ENCODE measurements at regions not wholly inside any gene's neighbourhood (a gene's known extent, or its start where the extent isn't known, plus 50 kb on each side); places are given as distances from the start of the nearest gene placed in this dataset.

- no peak for TF ChIP-seq CTCF (IDR thresholded peaks at IDR 0.05; ENCODE audit: unreplicated experiment)
- no peak for DNase-seq (ENCODE audit: low spot score in 2 of 2, unreplicated experiment in 2 of 2)
- peaks cover 4% of the 10 kb centered on the region for H3K9me3 Mint-ChIP-seq
- peaks cover 2% of the 10 kb centered on the region for H3K36me3 Mint-ChIP-seq
- H3K4me1 Mint-ChIP-seq: peaks cover 4% of the 10 kb centered on the region
- H3K27me3 Mint-ChIP-seq (ENCODE audit: low read depth): no peaks in the 10 kb centered on the region
- no peak overlapping the region for H3K4me3 Mint-ChIP-seq
- no peak overlapping the region for H3K27ac Mint-ChIP-seq
Measured at GRCh38 chr5:14968796-14969195, 97.2 kb upstream of the ANKH start.

GRCh38 chr5:14967166-14967565, 95.6 kb upstream of the ANKH start:
- no peak for DNase-seq (ENCODE audit: low spot score in 2 of 2, unreplicated experiment in 2 of 2)
- no peaks in the 10 kb centered on the region for H3K9me3 Mint-ChIP-seq
- peaks cover 4% of the 10 kb centered on the region for H3K4me1 Mint-ChIP-seq
- peaks cover 2% of the 10 kb centered on the region for H3K36me3 Mint-ChIP-seq
- H3K27me3 Mint-ChIP-seq (ENCODE audit: low read depth): no peaks in the 10 kb centered on the region
- no peak overlapping the region for H3K4me3 Mint-ChIP-seq
- no peak overlapping the region for H3K27ac Mint-ChIP-seq
- TF ChIP-seq CTCF (IDR thresholded peaks at IDR 0.05; ENCODE audit: unreplicated experiment): no peak

DNA sequence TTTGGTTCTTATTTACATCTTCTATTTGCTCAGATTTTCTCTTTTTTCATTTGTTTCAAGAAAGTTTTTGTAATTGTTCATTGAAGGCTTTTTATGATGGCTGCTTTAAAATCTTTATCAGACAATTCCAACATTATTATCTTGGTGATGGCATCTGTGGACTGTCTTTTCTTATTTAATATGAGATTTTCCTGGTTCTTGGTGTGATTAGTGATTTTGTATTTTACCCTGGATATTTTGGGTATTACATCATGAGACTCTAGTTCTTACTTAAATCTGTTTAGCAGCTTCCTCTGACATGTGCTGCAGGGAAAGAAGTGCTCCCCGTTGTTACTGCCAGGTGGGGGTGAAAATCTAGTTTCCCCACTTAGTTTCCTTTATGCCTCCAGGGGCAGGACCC, 94.2 kb upstream of the ANKH start:
- Mint-ChIP-seq H3K27me3 (ENCODE audit: low read depth) (no peaks in the 10 kb centered on the region), H3K9me3 (no peaks in the 10 kb centered on the region), H3K27ac (no peak overlapping the region), H3K4me1 (peaks cover 4% of the 10 kb centered on the region), H3K36me3 (peaks cover 2% of the 10 kb centered on the region), H3K4me3 (no peak overlapping the region)
- no peak for DNase-seq (ENCODE audit: low spot score in 2 of 2, unreplicated experiment in 2 of 2)
- TF ChIP-seq CTCF (IDR thresholded peaks at IDR 0.05; ENCODE audit: unreplicated experiment): no peak

- no peaks in the 10 kb centered on the region for H3K9me3 Mint-ChIP-seq
- no peak overlapping the region for H3K27ac Mint-ChIP-seq
- H3K36me3 Mint-ChIP-seq: peaks cover 2% of the 10 kb centered on the region
- no peak overlapping the region for H3K4me3 Mint-ChIP-seq
- peaks cover 20% of the 10 kb centered on the region for H3K4me1 Mint-ChIP-seq
- no peak for TF ChIP-seq CTCF (IDR thresholded peaks at IDR 0.05; ENCODE audit: unreplicated experiment)
- H3K27me3 Mint-ChIP-seq (ENCODE audit: low read depth): no peaks in the 10 kb centered on the region
- no peak for DNase-seq (ENCODE audit: low spot score in 2 of 2, unreplicated experiment in 2 of 2)
Measured at GRCh38 chr5:14962604-14963003, 91.0 kb upstream of the ANKH start.

DNA sequence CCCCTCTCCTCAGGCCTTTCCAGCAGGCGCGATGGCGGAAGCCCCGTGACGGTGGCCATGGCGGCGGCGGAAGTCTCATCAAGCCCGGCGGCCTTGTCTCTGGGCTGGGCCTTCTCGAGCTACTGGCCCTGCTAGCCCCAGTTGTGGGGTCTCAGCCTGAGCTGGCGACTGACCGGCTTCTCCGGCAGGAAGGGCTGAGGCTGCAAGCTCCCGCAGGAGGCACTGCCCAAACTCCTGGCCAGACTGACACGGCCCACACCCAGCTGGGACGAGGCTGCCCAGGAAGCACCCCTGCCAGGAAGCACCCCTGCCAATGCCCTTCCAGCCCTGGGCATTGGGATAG, 88.5 kb upstream of the ANKH start:
- no peak for DNase-seq (ENCODE audit: low spot score in 2 of 2, unreplicated experiment in 2 of 2)
- no peak for TF ChIP-seq CTCF (IDR thresholded peaks at IDR 0.05; ENCODE audit: unreplicated experiment)
- Mint-ChIP-seq H3K4me1 (peaks cover 35% of the 10 kb centered on the region), H3K9me3 (no peaks in the 10 kb centered on the region), H3K4me3 (no peak overlapping the region), H3K27me3 (ENCODE audit: low read depth) (no peaks in the 10 kb centered on the region), H3K36me3 (no peaks in the 10 kb centered on the region), H3K27ac (peak overlapping the region; percentile 67)

DNA sequence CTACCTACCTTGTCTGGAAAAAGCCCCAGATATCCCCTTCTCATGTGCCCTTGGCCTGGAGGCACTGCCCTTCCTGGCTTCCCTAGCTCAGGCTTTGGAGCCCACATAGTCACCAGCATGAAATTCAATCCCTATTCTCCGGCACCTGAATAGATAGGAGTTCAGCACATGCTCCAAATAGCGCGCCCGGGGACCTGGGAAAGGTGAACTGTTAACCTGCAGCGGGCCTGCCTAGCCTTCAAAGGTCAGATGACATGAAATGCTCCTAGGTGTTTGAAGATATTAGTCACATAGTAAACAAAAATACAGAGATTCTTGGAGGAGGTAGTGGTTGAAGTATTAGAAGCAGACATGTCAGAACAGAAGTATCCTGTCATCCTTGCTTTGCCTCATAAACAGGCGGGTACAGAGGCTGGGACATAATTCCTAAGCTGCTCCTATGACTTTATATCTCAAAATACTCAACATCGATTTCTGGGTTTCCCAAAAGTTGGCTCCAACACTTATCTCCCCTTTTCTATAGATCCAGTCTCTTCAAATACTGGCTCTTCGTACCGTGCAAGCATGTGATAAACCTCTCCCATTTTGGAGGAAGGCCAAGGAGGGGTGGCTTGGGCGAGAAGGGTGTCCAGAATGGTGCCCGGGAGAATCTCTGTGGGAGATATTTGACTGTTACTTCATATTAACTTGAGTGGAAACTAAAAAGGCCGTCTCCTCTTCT, 88.0 kb upstream of the ANKH start:
- no peak for DNase-seq (ENCODE audit: low spot score in 2 of 2, unreplicated experiment in 2 of 2)
- H3K9me3 Mint-ChIP-seq: no peaks in the 10 kb centered on the region
- peak overlapping the region; percentile 67 for H3K27ac Mint-ChIP-seq
- peaks cover 38% of the 10 kb centered on the region for H3K4me1 Mint-ChIP-seq
- H3K27me3 Mint-ChIP-seq (ENCODE audit: low read depth): no peaks in the 10 kb centered on the region
- H3K36me3 Mint-ChIP-seq: no peaks in the 10 kb centered on the region
- no peak overlapping the region for H3K4me3 Mint-ChIP-seq
- TF ChIP-seq CTCF (IDR thresholded peaks at IDR 0.05; ENCODE audit: unreplicated experiment): no peak

Data from mesothelial cell of epicardium (in vitro differentiated cells).